ENCODE measurements at regions not wholly inside any gene's neighbourhood (a gene's known extent, or its start where the extent isn't known, plus 50 kb on each side); places are given as distances from the start of the nearest gene placed in this dataset.

GRCh38 chr4:123919576-123920098, 523.0 kb downstream of the SPRY1 start:
- TF ChIP-seq CTCF (IDR thresholded peaks at IDR 0.05) (no peak), POLR2A (IDR thresholded peaks at IDR 0.05) (no peak)
